D721Med (cell line): ENCODE measurements at regions not wholly inside any gene's neighbourhood (a gene's known extent, or its start where the extent isn't known, plus 50 kb on each side); places are given as distances from the start of the nearest gene placed in this dataset.
"Not testable (repeated sequence)": the region's sequence is repeated elsewhere in the genome, so short reads cannot be mapped to it uniquely, and the experiment has no call there.

ENCODE experiments used
- DNase-seq: peaks from one replicate; pipeline ENCODE4 v3.0.0; 2011; ENCODE audit warnings: low spot score; ENCODE audit not compliant: insufficient read length
- FAIRE-seq: peaks from 2 replicates; lab custom pipeline; 2011; peaks lifted over from hg19 to GRCh38; lab: Jason Lieb, UNC
- CTCF ChIP-seq: IDR thresholded peaks from 2 replicates; pipeline ENCODE4 v1.5.1; 2012; ENCODE audit warnings: mild to moderate bottlenecking, control low read depth; ENCODE audit not compliant: insufficient read depth; ENCODE audit errors: missing control alignments

- FAIRE-seq = no peak
- no peak for TF ChIP-seq CTCF
- no peak for DNase-seq
These were observed 670.4 kb downstream of the JRKL start for GRCh38 chr11:97060184-97060583.

- FAIRE-seq (no peak), DNase-seq (no peak)
- TF ChIP-seq CTCF = no peak
These were observed 679.3 kb downstream of the JRKL start for GRCh38 chr11:97069160-97069559.

- no peak for TF ChIP-seq CTCF
These were observed 682.6 kb downstream of the JRKL start for GRCh38 chr11:97072420-97072819.

GRCh38 chr11:97076666-97077065 lies 686.9 kb downstream of the JRKL start:
- not testable (repeated sequence) for DNase-seq, FAIRE-seq

More at GRCh38 chr11:97072420-97072819, 682.6 kb downstream of the JRKL start:
- no peak for FAIRE-seq
- DNase-seq = no peak

- DNase-seq (no peak), FAIRE-seq (no peak)
- TF ChIP-seq CTCF = no peak
These were observed 688.6 kb downstream of the JRKL start for GRCh38 chr11:97078443-97078842.

- TF ChIP-seq CTCF = no peak
- FAIRE-seq (no peak), DNase-seq (no peak)
These were observed 689.4 kb downstream of the JRKL start for GRCh38 chr11:97079244-97079643.

- DNase-seq (no peak), FAIRE-seq (no peak)
- TF ChIP-seq CTCF = no peak
These were observed 697.6 kb downstream of the JRKL start for GRCh38 chr11:97087419-97087818.

GRCh38 chr11:97092823-97093222 lies 703.0 kb downstream of the JRKL start:
- peak; percentile 65 for TF ChIP-seq CTCF
- DNase-seq (no peak), FAIRE-seq (peak; percentile 38)

- not testable (repeated sequence) for FAIRE-seq, DNase-seq
These were observed 712.4 kb downstream of the JRKL start for GRCh38 chr11:97102180-97102579.
